HG03280 (cell line): ENCODE measurements at regions not wholly inside any gene's neighbourhood (a gene's known extent, or its start where the extent isn't known, plus 50 kb on each side); places are given as distances from the start of the nearest gene placed in this dataset.
"Not testable (repeated sequence)": the region's sequence is repeated elsewhere in the genome, so short reads cannot be mapped to it uniquely, and the experiment has no call there.

Source experiments
- ATAC-seq: cut with Tn5 transposase; IDR thresholded peaks from one replicate; pipeline ENCODE4 v1.9.1; 2021; ENCODE audit warnings: mild to moderate bottlenecking, moderate library complexity; ENCODE audit not compliant: unreplicated experiment

GRCh38 chr4:170465429-170465828 lies 375.7 kb upstream of the AADAT start:
- no peak for ATAC-seq

- ATAC-seq: no peak
Measured at GRCh38 chr4:170464614-170465197, 374.9 kb upstream of the AADAT start.

- no peak for ATAC-seq
Measured at GRCh38 chr4:170446782-170447181, 357.0 kb upstream of the AADAT start.

- ATAC-seq: not testable (repeated sequence)
Measured at GRCh38 chr4:170441146-170441545, 351.4 kb upstream of the AADAT start.

DNA sequence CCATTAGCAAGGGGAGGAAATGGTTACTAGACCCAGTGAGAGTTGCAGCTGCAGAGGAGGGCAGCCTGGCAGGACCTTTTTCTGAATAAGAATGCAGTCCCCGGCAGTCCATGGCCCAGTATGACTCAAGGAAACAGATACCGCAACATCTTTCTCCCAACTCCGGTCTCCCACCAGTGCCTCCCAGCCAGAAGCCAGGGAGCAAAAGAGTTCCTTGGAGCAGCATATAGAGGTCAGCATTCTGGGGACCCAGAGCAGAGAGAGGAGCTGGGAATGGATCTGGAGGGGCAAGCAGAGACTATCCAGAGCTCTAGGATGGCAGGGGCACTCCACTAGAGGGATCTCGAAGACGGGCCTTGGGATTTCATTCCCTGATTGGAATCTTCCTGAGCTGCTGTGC lies 339.2 kb upstream of the AADAT start:
- no peak for ATAC-seq

GRCh38 chr4:170425521-170426143 lies 335.9 kb upstream of the AADAT start:
- no peak for ATAC-seq

GRCh38 chr4:170425040-170425439 lies 335.3 kb upstream of the AADAT start:
- ATAC-seq: no peak

GRCh38 chr4:170423137-170423536 lies 333.4 kb upstream of the AADAT start:
- ATAC-seq: no peak

GRCh38 chr4:170420255-170420693 lies 330.5 kb upstream of the AADAT start:
- ATAC-seq: peak; percentile 80

DNA sequence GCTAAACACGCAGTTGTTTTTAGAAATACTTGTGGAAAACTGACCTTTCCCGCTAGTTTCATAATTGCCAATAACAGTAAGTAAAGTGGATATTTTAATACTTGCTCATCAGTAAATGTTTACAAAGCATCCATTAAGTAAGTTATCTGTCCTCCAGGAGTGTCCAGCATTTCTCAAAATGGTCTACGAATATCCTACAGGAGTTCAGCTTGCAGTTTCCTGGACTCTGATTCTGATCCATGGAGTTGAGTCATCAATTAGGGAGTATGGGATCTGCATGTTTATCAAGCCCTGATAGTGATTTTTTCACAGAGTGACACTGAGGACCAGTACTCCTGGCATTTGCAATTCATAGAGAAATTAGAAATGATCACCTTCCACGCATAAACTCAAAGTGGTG lies 325.2 kb upstream of the AADAT start:
- ATAC-seq: no peak

GRCh38 chr4:170414360-170414759 lies 324.6 kb upstream of the AADAT start:
- no peak for ATAC-seq

DNA sequence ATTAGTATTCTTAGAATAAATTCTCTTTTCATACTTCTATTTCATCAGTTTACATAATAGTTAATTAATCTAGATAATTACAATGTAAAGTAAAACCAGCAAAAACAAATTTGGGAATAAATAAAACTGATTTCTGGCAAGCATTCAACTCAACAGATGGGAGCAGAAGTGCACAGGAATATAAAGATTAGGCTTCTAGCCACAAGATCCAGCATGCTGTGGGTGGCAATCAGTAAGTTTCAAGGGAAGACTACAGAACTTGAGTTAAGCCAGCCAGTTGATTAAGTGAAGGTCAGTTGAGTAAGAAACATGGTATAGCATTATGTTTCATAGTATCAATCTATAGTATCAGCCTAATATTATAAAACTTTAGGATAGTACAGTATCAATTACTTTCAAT lies 324.2 kb upstream of the AADAT start:
- no peak for ATAC-seq

DNA sequence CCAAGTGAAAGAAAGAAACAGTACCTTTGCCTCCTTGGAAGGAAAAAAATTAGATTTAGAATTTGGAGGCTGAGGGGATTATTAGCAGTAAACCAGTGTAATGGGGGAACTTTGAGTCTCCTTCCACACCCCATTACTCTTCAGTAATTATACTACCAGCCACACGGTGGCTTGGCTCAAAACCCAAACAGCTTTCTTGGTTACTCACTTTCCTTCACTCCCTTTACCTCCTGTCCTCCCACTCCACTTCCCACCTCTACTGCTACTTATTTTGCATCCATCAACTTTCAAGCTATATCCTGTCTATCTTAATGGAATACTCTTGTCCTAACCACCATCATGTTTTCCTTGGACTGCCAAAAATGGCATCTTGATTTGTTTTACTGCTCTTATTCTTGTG lies 310.6 kb upstream of the AADAT start:
- ATAC-seq: no peak

DNA sequence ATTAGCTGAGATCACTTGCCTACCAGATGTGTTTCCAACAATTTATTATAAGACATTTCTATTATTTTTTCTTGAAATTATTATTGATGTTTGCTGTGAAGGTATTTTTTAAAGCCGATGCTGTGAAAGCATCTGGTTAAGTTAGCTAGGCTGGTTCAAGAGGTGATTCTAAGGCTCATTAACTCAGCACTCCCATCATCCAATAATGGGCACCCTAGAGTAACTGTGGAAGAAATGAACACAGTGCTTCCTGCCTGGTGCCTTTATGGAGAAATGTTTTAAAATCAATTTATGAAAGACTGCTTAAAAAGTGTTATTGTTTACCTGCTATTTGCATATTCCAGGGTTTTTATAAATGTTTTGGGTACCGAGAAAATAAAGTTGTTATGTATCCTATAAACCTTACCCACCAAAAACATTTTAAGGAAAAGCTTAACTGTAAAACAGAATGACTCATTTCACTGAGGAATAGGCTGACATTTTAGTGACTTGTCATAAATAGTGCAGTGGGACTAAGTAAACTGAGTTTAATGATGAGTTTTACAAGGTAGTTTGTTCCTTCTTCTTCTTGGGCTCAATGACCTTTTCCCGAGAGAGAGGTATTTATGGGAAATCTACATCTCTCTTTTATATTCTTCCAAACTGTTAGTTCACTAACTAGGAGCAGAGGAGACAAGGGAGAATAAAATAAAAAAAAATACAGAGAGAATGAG lies 310.0 kb upstream of the AADAT start:
- ATAC-seq: no peak

GRCh38 chr4:170398218-170398617 lies 308.5 kb upstream of the AADAT start:
- ATAC-seq: no peak

DNA sequence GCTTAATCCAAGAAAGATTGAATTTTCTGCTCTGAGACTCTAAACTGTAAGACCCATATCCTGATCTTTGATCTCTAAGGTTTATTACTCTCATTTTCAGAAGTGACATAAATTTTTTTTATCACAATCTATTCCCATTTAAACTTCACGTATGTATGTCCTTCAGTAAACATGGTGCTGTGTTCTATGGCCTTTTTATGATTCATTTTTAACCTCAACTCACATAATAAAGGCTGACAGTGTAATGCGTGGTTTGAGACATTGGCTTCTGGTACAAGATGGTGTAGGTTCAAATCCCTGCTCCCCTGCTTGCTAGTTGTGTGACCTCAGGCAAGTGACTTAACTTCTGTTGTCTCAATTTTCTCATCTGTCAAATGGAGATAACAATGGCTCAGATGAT lies 306.0 kb upstream of the AADAT start:
- no peak for ATAC-seq

DNA sequence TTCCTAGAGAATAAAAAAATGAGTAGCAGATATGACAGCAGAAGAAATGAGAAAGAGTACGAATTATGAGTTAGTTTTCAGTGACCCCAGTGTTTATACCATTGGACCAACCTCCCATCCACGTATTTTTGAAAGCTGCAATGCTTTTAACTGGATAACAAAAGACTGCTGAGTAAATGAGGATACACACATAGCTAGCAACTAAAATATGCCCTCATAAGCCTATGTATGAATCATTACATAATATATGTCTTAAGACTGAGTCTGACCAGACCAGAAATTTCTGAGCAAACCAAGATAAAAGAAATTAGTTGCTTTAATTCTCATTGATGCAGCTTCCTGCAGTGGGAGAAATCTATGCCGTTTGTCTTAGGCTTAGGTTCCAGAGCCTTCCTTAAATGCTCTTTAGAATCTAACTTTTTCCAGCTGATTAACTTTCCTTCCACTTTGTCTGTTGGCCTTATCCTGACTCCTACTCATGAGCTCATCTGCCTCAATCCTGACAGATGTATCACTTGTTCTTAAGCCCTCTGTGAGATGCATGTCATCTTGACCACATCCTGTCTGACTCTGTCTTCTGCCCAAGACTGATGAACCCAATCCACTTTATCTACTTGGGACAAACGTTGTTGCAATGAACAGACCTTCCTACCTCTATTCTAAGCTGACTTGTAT lies 301.4 kb upstream of the AADAT start:
- no peak for ATAC-seq

DNA sequence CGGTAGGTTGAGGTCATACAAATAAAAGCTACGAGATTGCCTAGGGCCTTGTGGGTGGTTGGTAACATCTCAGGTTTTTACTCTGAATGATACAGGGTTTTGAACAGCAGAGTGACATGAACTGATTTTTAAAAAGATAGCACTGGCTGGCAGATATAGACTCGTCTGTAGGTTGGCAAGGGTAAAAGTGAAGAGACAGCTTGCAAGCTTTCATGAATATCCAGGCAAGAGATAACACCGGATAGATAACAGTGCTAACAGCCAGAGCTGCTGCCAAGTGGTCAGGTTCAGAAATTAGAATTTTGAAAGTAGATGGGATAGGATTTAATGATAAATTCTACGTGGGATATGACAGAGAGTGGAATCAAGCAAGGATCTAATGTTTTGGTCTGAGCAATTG lies 299.7 kb upstream of the AADAT start:
- no peak for ATAC-seq

DNA sequence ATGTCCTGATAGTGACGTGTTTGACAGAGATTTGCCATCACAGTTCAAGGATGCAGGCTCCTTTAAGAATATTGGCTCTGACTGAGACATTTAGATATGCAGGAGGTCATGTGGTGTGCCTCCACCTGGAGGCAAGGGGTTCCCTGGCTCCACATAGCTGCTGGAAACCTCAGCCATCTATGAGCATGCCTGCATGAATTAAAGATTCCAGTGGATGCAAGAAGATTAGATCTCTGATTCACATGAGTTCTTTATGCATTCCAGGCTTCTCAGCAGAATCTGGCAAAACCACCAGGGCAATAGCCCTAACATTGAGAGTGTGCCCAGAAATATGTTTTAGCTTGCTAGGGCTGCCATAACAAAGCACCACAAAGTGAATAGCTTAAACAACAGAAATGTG lies 298.5 kb upstream of the AADAT start:
- no peak for ATAC-seq

DNA sequence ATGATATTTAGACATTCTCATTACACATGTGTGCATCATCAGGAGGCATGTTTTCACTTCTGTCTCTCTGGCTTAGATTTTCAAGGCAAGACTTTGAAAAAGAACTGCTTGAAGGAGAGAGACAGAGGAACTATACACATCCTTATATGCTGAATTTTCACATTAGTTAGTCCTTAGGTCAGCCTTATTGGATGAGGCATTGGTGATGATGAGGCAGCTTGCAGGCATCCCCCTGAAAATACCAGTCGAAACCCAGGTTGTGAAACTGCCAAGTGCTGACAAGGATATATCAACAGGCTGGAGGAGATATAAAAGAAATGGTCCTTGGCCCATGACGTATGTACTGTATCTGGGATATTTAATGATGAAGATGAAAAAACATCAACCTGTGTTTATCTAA lies 297.2 kb upstream of the AADAT start:
- ATAC-seq: no peak

DNA sequence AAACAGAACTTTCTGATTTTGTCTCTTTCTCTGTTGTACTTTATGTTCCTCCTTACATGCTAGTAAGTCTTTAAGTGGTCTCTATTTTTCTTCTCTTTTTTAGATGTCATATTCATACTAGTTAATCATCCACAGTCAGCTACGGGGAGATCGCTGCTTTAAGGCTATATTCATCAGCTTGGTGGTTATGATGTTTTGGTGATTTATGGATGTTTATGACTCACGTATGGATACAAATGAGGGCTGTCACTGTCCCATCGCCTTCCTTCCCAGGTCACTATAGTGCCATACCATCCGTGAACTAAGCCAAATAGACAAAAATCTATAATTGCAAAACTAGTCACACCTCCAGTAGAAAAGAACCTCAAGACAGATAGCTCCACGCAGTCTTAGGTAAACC lies 296.8 kb upstream of the AADAT start:
- no peak for ATAC-seq

DNA sequence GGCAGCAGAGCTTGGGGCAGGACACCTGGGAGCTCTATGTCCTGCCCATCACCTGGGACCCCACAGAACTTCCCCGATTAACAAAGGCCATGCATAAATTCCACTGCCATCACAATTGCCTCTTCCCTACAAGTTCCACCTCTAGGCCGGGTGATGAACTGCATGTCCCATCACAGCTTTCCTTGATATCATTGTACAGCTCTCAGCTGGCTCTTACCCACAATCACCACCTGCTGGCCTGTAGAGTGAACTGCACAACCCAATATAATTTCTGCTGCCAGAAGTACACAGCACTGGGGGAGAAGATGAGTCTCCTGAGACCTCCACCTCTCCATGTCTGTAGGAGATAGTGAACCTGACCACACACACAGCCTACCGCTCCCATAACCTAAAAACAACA lies 285.0 kb upstream of the AADAT start:
- peak; percentile 98 for ATAC-seq
